ENCODE measurements at regions not wholly inside any gene's neighbourhood (a gene's known extent, or its start where the extent isn't known, plus 50 kb on each side); places are given as distances from the start of the nearest gene placed in this dataset.

GRCh38 chr2:40716879-40717278 is 265.0 kb upstream of the SLC8A1 start:
- Histone ChIP-seq H3K9me3 (no peaks in the 10 kb centered on the region), H3K36me3 (no peaks in the 10 kb centered on the region), H3K27me3 (no peaks in the 10 kb centered on the region), H3K4me3 (no peak overlapping the region), H3K27ac (no peak overlapping the region), H3K4me1 (no peaks in the 10 kb centered on the region)
- intact Hi-C loops (cut with DNase I) = no loop called here
- DNase-seq (no peak), ATAC-seq (peak in 1 of 8 donors; percentile 42)
- WGBS, 2 donors = 82 to 90% methylated on average over 2 of the region's 2 CpGs
- TF ChIP-seq CTCF (IDR thresholded peaks at IDR 0.05) = no peak

GRCh38 chr2:40719414-40719813 is 267.5 kb upstream of the SLC8A1 start:
- WGBS, 2 donors = 37 to 84% methylated on average over 2 of the region's 2 CpGs

GRCh38 chr2:40721595-40721994 is 269.7 kb upstream of the SLC8A1 start:
- 79 to 85% methylated on average over 1 of the region's 1 CpG for WGBS, 2 donors
- no peak for TF ChIP-seq CTCF (IDR thresholded peaks at IDR 0.05)
- intact Hi-C loops (cut with DNase I) = no loop called here
- Histone ChIP-seq H3K9me3 (no peaks in the 10 kb centered on the region), H3K27ac (no peak overlapping the region), H3K4me1 (no peaks in the 10 kb centered on the region), H3K4me3 (no peak overlapping the region), H3K36me3 (no peaks in the 10 kb centered on the region), H3K27me3 (no peaks in the 10 kb centered on the region)
- ATAC-seq = no peak
- DNase-seq = no peak

More at GRCh38 chr2:40719414-40719813, 267.5 kb upstream of the SLC8A1 start:
- intact Hi-C loops (cut with DNase I) = no loop called here
- no peak for TF ChIP-seq CTCF (IDR thresholded peaks at IDR 0.05)
- ATAC-seq (no peak), DNase-seq (no peak)
- H3K36me3 ChIP-seq = no peaks in the 10 kb centered on the region
- H3K4me3 ChIP-seq = no peak overlapping the region
- H3K9me3 ChIP-seq = no peaks in the 10 kb centered on the region
- no peak overlapping the region for H3K27ac ChIP-seq
- no peaks in the 10 kb centered on the region for H3K4me1 ChIP-seq
- no peaks in the 10 kb centered on the region for H3K27me3 ChIP-seq

- 0 to 81% methylated on average over 1 of the region's 1 CpG for WGBS, 2 donors
- no peaks in the 10 kb centered on the region for H3K36me3 ChIP-seq
- H3K4me3 ChIP-seq = no peak overlapping the region
- ATAC-seq (no peak), DNase-seq (no peak)
- no peak for TF ChIP-seq CTCF (IDR thresholded peaks at IDR 0.05)
- H3K9me3 ChIP-seq = no peaks in the 10 kb centered on the region
- H3K27me3 ChIP-seq = no peaks in the 10 kb centered on the region
- intact Hi-C loops (cut with DNase I) = no loop called here
- H3K4me1 ChIP-seq = no peaks in the 10 kb centered on the region
- H3K27ac ChIP-seq = no peak overlapping the region
These were observed 271.3 kb upstream of the SLC8A1 start for GRCh38 chr2:40723194-40723593.

- H3K4me1 ChIP-seq = no peaks in the 10 kb centered on the region
- intact Hi-C loops (cut with DNase I) = no loop called here
- H3K27ac ChIP-seq = no peak overlapping the region
- WGBS, 2 donors = 38 to 41% methylated on average over 3 of the region's 3 CpGs
- DNase-seq (peak in 1 of 2 donors; percentile 9), ATAC-seq (peak; percentile 51 to 92 (median 80))
- no peak for TF ChIP-seq CTCF (IDR thresholded peaks at IDR 0.05)
- no peak overlapping the region for H3K4me3 ChIP-seq
- H3K36me3 ChIP-seq = no peaks in the 10 kb centered on the region
- no peaks in the 10 kb centered on the region for H3K27me3 ChIP-seq
- H3K9me3 ChIP-seq = no peaks in the 10 kb centered on the region
These were observed 273.1 kb upstream of the SLC8A1 start for GRCh38 chr2:40725040-40725439.

Data from heart right ventricle (tissue), 16 donors.